Coronary artery (tissue), 2 donors: ENCODE measurements at regions not wholly inside any gene's neighbourhood (a gene's known extent, or its start where the extent isn't known, plus 50 kb on each side); places are given as distances from the start of the nearest gene placed in this dataset.
A peak's percentile ranks its signal among the peaks of the same experiment; 100 is the strongest.

Source experiments
- DNase-seq: peaks from one replicate; pipeline ENCODE4 v3.0.0-alpha.2; 2017; ENCODE audit warnings: low spot score
- H3K27ac ChIP-seq, 2 donors: fragments of 200-600 bp; sonication (generic); one replicate each; pipeline ENCODE4 v1.5.1; 2016 to 2019
- H3K4me3 ChIP-seq: fragments of 200-600 bp; sonication (generic); 2 replicates; pipeline ENCODE4 v1.5.1; 2016; ENCODE audit warnings: mild to moderate bottlenecking, moderate library complexity
- CTCF ChIP-seq: fragments of 200-600 bp; sonication (generic); IDR thresholded peaks from one replicate; pipeline ENCODE4 v1.5.1; 2019; ENCODE audit warnings: antibody characterized with exemption

- DNase-seq = no peak
Observed at GRCh38 chr6:82056567-82056966, 191.0 kb downstream of the IBTK start.

DNA sequence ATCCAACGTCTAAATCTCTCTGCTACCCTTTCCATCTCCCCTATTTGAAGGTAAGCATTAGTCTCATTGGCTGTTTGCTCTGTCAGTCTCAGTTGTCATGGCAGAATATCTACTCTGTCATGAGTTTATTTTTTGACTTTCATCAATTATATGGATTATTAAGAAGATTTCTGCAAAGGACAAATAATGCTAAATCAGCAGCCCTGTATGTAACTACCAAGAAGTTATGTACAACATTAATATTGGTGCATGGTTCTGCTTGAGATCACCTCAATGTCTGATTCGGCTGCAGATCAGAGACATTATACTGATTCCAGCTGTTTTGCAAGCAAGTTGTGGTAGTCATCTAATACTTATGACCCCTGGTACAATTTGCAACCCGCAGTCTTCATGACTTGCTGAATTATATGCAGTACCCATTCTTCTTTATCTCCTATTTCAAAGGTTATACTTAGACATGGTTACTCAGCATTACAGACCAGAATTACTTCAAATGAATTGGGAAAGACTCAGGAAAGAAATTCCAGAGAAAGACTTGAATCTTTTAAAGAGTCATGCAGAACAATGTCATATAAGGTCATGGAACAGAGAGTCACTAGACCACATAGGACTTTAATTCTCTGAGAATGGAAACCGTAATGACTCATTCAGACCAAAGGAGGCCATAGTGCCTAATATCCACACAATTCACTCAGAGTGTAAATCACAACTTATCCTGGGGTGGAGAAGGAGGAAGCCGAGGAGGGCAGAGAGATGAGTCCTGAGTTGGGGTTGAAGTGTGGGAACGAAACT, 201.4 kb downstream of the IBTK start:
- H3K4me3 ChIP-seq = no peak overlapping the region
- no peak for TF ChIP-seq CTCF
- no peak overlapping the region for H3K27ac ChIP-seq
- DNase-seq = no peak

More at GRCh38 chr6:82056567-82056966, 191.0 kb downstream of the IBTK start:
- no peak overlapping the region for H3K4me3 ChIP-seq
- no peak for TF ChIP-seq CTCF
- no peak overlapping the region for H3K27ac ChIP-seq

- TF ChIP-seq CTCF = peak; percentile 55
- no peak for DNase-seq
- H3K27ac ChIP-seq = peak overlapping the region in 1 of 2 donors; percentile 5
- no peak overlapping the region for H3K4me3 ChIP-seq
Observed at GRCh38 chr6:82040405-82041221, 206.9 kb downstream of the IBTK start.

- no peak for TF ChIP-seq CTCF
- Histone ChIP-seq H3K4me3 (no peak overlapping the region), H3K27ac (no peak overlapping the region)
- no peak for DNase-seq
Observed at GRCh38 chr6:82038631-82039030, 208.9 kb downstream of the IBTK start.

DNA sequence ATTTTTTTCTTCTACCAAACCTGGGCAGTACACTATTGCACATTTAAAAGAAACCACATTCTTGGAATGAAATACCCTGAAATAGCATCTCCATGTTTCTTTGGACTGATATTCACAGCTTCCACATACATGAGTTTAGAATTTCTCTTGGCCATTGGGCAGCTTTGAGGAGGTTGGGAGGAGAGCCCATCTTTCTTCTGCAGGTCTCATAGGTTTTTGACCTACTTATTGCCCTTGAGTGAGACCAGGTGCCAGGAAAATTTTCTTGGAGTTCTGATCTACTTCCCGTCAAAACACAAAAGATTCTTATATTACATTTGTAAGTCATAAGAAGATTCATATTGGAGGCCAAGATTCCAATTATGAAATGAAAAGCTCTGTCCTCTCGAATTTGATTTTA, 212.0 kb downstream of the IBTK start:
- DNase-seq = no peak
- TF ChIP-seq CTCF = no peak
- no peak overlapping the region for H3K27ac ChIP-seq
- no peak overlapping the region for H3K4me3 ChIP-seq

DNA sequence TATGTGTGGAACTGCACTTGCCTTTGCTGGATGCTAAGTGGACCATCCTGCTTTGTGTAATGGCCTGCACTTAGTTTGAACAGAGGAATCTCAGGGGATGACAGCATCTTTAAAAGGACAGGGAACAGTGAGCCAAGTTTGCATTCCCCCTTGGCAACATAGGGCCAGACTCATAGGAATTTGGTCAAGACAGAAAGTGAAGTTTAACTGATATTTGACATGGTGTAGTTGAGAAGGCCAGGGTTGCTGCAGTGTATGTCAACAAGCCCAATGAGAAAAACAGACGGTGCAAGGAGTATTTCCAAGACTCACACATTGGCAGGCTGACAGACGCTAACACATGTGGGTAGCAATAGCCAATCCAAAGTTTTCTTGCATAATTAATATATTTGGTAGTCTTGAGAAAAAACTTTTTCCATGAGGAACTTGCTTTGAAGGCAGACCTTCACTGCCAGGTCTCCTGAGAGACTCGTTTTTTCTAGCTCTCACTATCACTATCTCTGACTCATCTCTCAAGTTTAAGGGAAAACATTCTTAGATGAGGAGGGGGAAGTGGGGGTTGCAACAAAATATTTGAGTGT, 213.8 kb downstream of the IBTK start:
- H3K27ac ChIP-seq = peak overlapping the region in 1 of 2 donors; percentile 58
- DNase-seq = no peak
- TF ChIP-seq CTCF = no peak

More for the DNA sequence above, 213.8 kb downstream of the IBTK start:
- no peak overlapping the region for H3K4me3 ChIP-seq
